Pancreas (tissue), 10 donors: ENCODE measurements at regions not wholly inside any gene's neighbourhood (a gene's known extent, or its start where the extent isn't known, plus 50 kb on each side); places are given as distances from the start of the nearest gene placed in this dataset.

Source experiments
- ATAC-seq, 4 donors: fragments of 200-7000 bp; cut with Tn5 transposase; one replicate each; pipeline versions ENCODE4 v1.8.0 to v1.9.1; 2020; ENCODE audit warnings: mild to moderate bottlenecking in 4 of 4, moderate library complexity in 4 of 4
- DNase-seq, 6 donors: peaks; one replicate each; pipeline ENCODE4 v3.0.0-alpha.2; 2020
- FAIRE-seq: peaks from 2 replicates; lab custom pipeline; 2012; peaks lifted over from hg19 to GRCh38; lab: Jason Lieb, UNC
- H3K27ac ChIP-seq, 4 donors: fragments of 200-600 bp; sonication (generic); 1 replicate in 3 of 4; 2 replicates in 1 of 4; pipeline versions ENCODE4 v1.5.0 to v1.8.0; 2020
- H3K27me3 ChIP-seq, 4 donors: fragments of 200-600 bp; one replicate each; pipeline ENCODE4 v1.8.0; 2021
- H3K36me3 ChIP-seq, 3 donors: fragments of 200-600 bp; sonication (generic) in 1 of 3; one replicate each; pipeline versions ENCODE4 v1.5.0 to v1.8.0; 2020 to 2021
- H3K4me1 ChIP-seq, 3 donors: fragments of 200-600 bp; one replicate each; pipeline ENCODE4 v1.8.0; 2021
- H3K4me3 ChIP-seq, 4 donors: fragments of 200-600 bp; sonication (generic) in 2 of 4; one replicate each; pipeline versions ENCODE4 v1.5.0 to v1.8.0; 2020 to 2021
- H3K9me3 ChIP-seq, 4 donors: fragments of 200-600 bp; one replicate each; pipeline ENCODE4 v1.8.0; 2021
- CTCF ChIP-seq, 4 donors: fragments of 200-600 bp; sonication (generic) in 3 of 4; IDR thresholded peaks; one replicate each; pipeline versions ENCODE4 v1.5.0 to v1.8.0; 2021; ENCODE audit warnings: antibody characterized with exemption in 4 of 4
- WGBS, 2 donors: extraction: QIAGEN DNeasy Blood & Tissue Kit; methylation state at CpG; one replicate each; pipeline ENCODE4 v1.1.7; 2013; 5-methylcytosine and 5-hydroxymethylcytosine counted together
- intact Hi-C, 3 donors: fragments of 100-400 bp; cut with DNase I; formaldehyde crosslinking; loops; one replicate each; pipeline versions ENCODE4 v1.11.1 to v1.14.2; 2022
- donor health status: healthy with polysubstance abuse.
- donor health status: DM: no; HTN: no; CAD: no; lungs with moderate emphysema.
- donor health status: DM: no; HTN: no; CAD: no.
- donor health status: control.
- donor health status: control.
- donor health status: Bipolar disorder and iron deficiency.
- donor health status: DM: yes; HTN: yes; CAD: no.
- donor health status: DM: no; HTN: no; CAD: no.
- donor health status: DM: no; HTN: no; CAD: no.
- donor health status: DM: yes; HTN: yes; CAD: no.

GRCh38 chr1:238592621-238593020 lies 701.9 kb upstream of the ZP4 start:
- H3K4me1 ChIP-seq: no peaks in the 10 kb centered on the region
- intact Hi-C loops: no loop called here
- no peak overlapping the region for H3K27ac ChIP-seq
- H3K4me3 ChIP-seq: no peak overlapping the region
- no peaks in the 10 kb centered on the region for H3K36me3 ChIP-seq
- DNase-seq (no peak), ATAC-seq (no peak), FAIRE-seq (no peak)
- TF ChIP-seq CTCF (IDR thresholded peaks at IDR 0.05): no peak
- no peaks in the 10 kb centered on the region for H3K9me3 ChIP-seq
- WGBS, 2 donors: 72 to 80% methylated on average over 7 of the region's 7 CpGs
- no peaks in the 10 kb centered on the region for H3K27me3 ChIP-seq

GRCh38 chr1:238589843-238590435 lies 699.2 kb upstream of the ZP4 start:
- FAIRE-seq: no peak
- no peaks in the 10 kb centered on the region for H3K4me1 ChIP-seq
- 73 to 86% methylated on average over 9 of the region's 9 CpGs for WGBS, 2 donors

GRCh38 chr1:238582816-238583215 lies 692.1 kb upstream of the ZP4 start:
- Histone ChIP-seq H3K4me3 (no peak overlapping the region), H3K9me3 (no peaks in the 10 kb centered on the region), H3K27ac (no peak overlapping the region), H3K4me1 (no peaks in the 10 kb centered on the region), H3K36me3 (no peaks in the 10 kb centered on the region), H3K27me3 (no peaks in the 10 kb centered on the region)
- ATAC-seq (no peak), DNase-seq (no peak), FAIRE-seq (no peak)
- 73 to 81% methylated on average over 3 of the region's 3 CpGs for WGBS, 2 donors
- no peak for TF ChIP-seq CTCF (IDR thresholded peaks at IDR 0.05)
- intact Hi-C loops: no loop called here

More at GRCh38 chr1:238589843-238590435, 699.2 kb upstream of the ZP4 start:
- TF ChIP-seq CTCF (IDR thresholded peaks at IDR 0.05): no peak
- Histone ChIP-seq H3K27me3 (no peaks in the 10 kb centered on the region), H3K9me3 (no peaks in the 10 kb centered on the region), H3K4me3 (no peak overlapping the region), H3K36me3 (no peaks in the 10 kb centered on the region), H3K27ac (no peak overlapping the region)
- DNase-seq (no peak), ATAC-seq (no peak)
- intact Hi-C loops: no loop called here

- Histone ChIP-seq H3K4me1 (no peaks in the 10 kb centered on the region), H3K27ac (no peak overlapping the region), H3K4me3 (no peak overlapping the region), H3K36me3 (no peaks in the 10 kb centered on the region), H3K9me3 (no peaks in the 10 kb centered on the region), H3K27me3 (no peaks in the 10 kb centered on the region)
- FAIRE-seq (no peak), DNase-seq (no peak), ATAC-seq (no peak)
- no peak for TF ChIP-seq CTCF (IDR thresholded peaks at IDR 0.05)
- intact Hi-C loops: no loop called here
- WGBS, 2 donors: 40 to 51% methylated on average over 2 of the region's 2 CpGs
Measured at GRCh38 chr1:238581332-238581731, 690.6 kb upstream of the ZP4 start.

- DNase-seq (no peak), FAIRE-seq (no peak), ATAC-seq (no peak)
- Histone ChIP-seq H3K27me3 (peaks cover 0 to 6% (median 0%) of the 10 kb centered on the region in 4 donors), H3K9me3 (no peaks in the 10 kb centered on the region), H3K4me3 (no peak overlapping the region), H3K27ac (no peak overlapping the region), H3K4me1 (no peaks in the 10 kb centered on the region), H3K36me3 (no peaks in the 10 kb centered on the region)
- WGBS, 2 donors: 80 to 84% methylated on average over 2 of the region's 2 CpGs
- intact Hi-C loops: no loop called here
- TF ChIP-seq CTCF (IDR thresholded peaks at IDR 0.05): no peak
Measured at GRCh38 chr1:238568735-238569134, 678.0 kb upstream of the ZP4 start.
